Motor neuron (in vitro differentiated cells): ENCODE measurements at regions not wholly inside any gene's neighbourhood (a gene's known extent, or its start where the extent isn't known, plus 50 kb on each side); places are given as distances from the start of the nearest gene placed in this dataset.

ENCODE experiments used
- ATAC-seq, 8 experiments: fragments of 200-7000 bp; cut with Tn5 transposase; replicated peaks in 6 of 8; 2 replicates each; pipeline ENCODE4 v1.8.0; 2021; ENCODE audit warnings: mild to moderate bottlenecking in 8 of 8, moderate library complexity in 8 of 8
- H3K27ac ChIP-seq, 2 donors: fragments of 250-450 bp; sonication (Bioruptor Pico); 2 replicates each; pipeline ENCODE4 v1.9.0; 2021; ENCODE audit warnings: antibody characterized with exemption in 2 of 2, mild to moderate bottlenecking in 2 of 2, moderate library complexity in 1 of 2
- H3K4me1 ChIP-seq, 2 donors: fragments of 250-450 bp; sonication (Bioruptor Pico); replicated peaks in 1 of 2; 2 replicates each; pipeline ENCODE4 v1.6.1; 2021; ENCODE audit warnings: antibody characterized with exemption in 2 of 2, mild to moderate bottlenecking in 2 of 2, moderate library complexity in 1 of 2
- H3K4me3 ChIP-seq, 5 donors: fragments of 250-450 bp; sonication (Bioruptor Pico); 2 replicates each; pipeline ENCODE4 v1.9.0; 2021; ENCODE audit warnings: antibody characterized with exemption in 5 of 5, mild to moderate bottlenecking in 5 of 5, moderate library complexity in 4 of 5
- WGBS, 10 experiments: fragments of 450-650 bp; shearing (Covaris generic); methylation state at CpG; one replicate each; pipeline ENCODE4 v1.0.0; 2022; 5-methylcytosine and 5-hydroxymethylcytosine counted together
- in situ Hi-C, 9 experiments: fragments of 400-800 bp; cut with MboI; loops; one replicate each; pipeline ENCODE4 v1.15.0; 2021; ENCODE audit warnings: low sequenced_read_pairs in 9 of 9, low pct_unique_long_range_greater_than_20kb in 2 of 9; ENCODE audit not compliant: unreplicated experiment in 9 of 9

- H3K4me3 ChIP-seq, result no peak overlapping the region
- WGBS, 10 experiments, result 50 to 88% (median 73%) methylated on average over 1 to 3 of the region's 3 CpGs; no CpG with 5 or more reads in 4 of the 10 experiments
- H3K4me1 ChIP-seq, result no peaks in the 10 kb centered on the region
- ATAC-seq, result no peak
- in situ Hi-C loops, result loop anchor here in 6 of 9 experiments (10.0 to 25.0 kb wide), 7 partner anchors 104 to 454 kb away; partner anchors contain the start of gene KSR1 (in 1 of the 6)
- no peak overlapping the region for H3K27ac ChIP-seq
Measured at GRCh38 chr17:27233059-27233458, 60.9 kb upstream of the WSB1 start.

DNA sequence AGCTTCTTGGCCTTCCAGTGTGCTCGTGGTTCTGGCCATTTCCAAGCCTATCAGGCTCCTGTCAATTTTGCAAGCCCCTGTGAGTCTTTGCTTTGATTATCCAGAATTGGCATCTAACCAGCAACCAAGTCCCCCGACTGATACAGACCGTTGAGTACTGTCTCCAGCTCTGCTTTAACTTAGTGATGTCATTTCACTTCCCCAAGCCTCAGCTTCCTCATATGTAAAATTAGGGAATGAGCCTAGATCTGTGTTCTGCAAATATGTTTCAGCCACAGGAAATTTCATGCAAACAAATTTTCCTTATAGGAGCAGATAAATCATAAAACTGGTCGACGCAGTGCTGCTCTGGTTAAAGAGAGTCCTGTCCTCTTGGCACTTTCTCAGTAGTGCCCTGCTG, 60.1 kb upstream of the WSB1 start:
- H3K27ac ChIP-seq, result no peak overlapping the region
- 33 to 100% (median 71%) methylated on average over 1 to 5 of the region's 5 CpGs; no CpG with 5 or more reads in 1 of the 10 experiments for WGBS, 10 experiments
- no peak overlapping the region for H3K4me3 ChIP-seq
- ATAC-seq, result no peak
- in situ Hi-C loops, result loop anchor here in 6 of 9 experiments (10.0 to 25.0 kb wide), 7 partner anchors 104 to 454 kb away; partner anchors contain the start of gene KSR1 (in 1 of the 6)
- no peaks in the 10 kb centered on the region for H3K4me1 ChIP-seq

DNA sequence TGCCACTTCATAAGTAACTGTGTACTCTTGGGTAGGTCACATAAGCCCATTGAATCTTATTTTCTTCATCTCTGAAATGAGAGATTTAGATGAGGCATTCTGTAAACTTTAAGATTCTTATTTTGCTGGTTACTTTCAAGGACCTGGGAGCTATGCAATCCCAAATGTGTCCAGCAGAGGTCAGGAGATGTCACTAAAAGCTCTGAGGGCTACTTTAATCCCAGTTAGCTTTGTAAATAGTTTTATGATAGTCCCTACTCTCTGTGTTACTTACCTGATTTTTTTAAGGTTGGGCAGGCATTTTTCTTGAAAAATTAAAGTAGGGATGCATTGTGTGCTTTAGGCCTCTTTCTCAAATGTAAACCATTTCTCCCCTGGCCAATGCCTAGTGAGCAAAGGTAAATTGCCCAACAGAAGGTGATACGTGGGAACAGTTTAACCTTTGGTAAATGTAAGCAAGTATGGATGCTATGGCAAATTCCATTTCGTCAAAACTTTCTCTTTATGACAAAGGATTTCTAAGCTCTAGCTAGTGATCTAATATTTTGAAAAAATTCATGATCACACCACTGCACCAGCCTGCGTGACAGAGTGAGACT, 57.1 kb upstream of the WSB1 start:
- no peak overlapping the region for H3K4me3 ChIP-seq
- peak; percentile 57 to 80 (median 67) for ATAC-seq
- peaks cover 0 to 5% of the 10 kb centered on the region in 2 donors for H3K4me1 ChIP-seq
- H3K27ac ChIP-seq, result no peak overlapping the region
- WGBS, 10 experiments, result 33 to 100% (median 62%) methylated on average over 2 to 3 of the region's 3 CpGs; no CpG with 5 or more reads in 2 of the 10 experiments
- in situ Hi-C loops, result loop anchor here in 6 of 9 experiments (5.0 to 25.0 kb wide), 8 partner anchors 95 to 450 kb away; partner anchors contain the start of gene KSR1 (in 1 of the 6)

DNA sequence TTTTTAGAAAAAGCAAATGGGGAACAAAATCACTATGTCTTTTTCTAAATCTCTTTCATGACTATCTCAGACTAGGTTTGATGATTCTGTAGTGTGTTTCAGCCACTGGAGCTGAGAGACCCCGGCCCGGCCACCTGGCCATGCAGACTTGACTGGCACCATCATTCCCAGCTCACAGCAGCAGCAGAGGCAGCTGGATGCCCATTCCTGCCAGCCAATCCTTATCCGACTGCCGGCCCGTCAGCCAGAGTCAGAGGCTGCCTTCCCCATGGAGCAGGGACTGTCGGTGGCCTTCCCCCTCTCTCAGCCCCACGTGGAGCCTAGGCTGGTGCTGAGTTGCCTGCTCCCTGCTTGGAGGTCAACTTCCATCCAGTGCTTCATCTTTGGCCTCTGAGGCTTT, 56.0 kb upstream of the WSB1 start:
- Histone ChIP-seq H3K27ac (no peak overlapping the region), H3K4me1 (peaks cover 0 to 5% of the 10 kb centered on the region in 2 donors), H3K4me3 (no peak overlapping the region)
- 71 to 100% (median 90%) methylated on average over 1 to 3 of the region's 7 CpGs; no CpG with 5 or more reads in 3 of the 10 experiments for WGBS, 10 experiments
- no peak for ATAC-seq
- in situ Hi-C loops, result loop anchor here in 6 of 9 experiments (5.0 to 25.0 kb wide), 8 partner anchors 94 to 449 kb away; partner anchors contain the start of gene KSR1 (in 1 of the 6)

DNA sequence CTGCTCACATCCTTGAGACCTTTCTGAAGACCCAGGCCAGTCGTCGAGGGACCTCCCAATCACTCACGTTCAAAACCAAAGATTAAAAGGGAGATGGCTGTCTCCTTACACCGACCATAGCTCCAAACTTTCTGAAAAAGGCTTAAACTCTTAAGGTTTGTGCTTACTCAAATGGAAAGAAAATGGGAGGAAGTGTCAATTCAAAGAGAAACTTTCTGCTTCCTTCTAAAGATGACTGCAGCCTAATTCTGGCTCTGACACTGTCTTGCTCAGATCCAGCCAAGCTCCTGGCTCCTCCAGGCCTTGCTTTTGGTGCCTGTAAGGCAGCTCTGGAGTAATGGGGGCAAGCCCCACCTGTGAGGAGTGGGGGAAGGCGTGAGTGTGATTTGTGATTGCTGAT, 54.9 kb upstream of the WSB1 start:
- in situ Hi-C loops, result loop anchor here in 6 of 9 experiments (5.0 to 25.0 kb wide), 8 partner anchors 93 to 448 kb away; partner anchors contain the start of gene KSR1 (in 1 of the 6)
- H3K4me1 ChIP-seq, result peaks cover 0 to 5% of the 10 kb centered on the region in 2 donors
- no peak overlapping the region for H3K27ac ChIP-seq
- ATAC-seq, result no peak
- WGBS, 10 experiments, result 66 to 92% (median 76%) methylated on average over 4 to 5 of the region's 5 CpGs; no CpG with 5 or more reads in 4 of the 10 experiments
- H3K4me3 ChIP-seq, result no peak overlapping the region

DNA sequence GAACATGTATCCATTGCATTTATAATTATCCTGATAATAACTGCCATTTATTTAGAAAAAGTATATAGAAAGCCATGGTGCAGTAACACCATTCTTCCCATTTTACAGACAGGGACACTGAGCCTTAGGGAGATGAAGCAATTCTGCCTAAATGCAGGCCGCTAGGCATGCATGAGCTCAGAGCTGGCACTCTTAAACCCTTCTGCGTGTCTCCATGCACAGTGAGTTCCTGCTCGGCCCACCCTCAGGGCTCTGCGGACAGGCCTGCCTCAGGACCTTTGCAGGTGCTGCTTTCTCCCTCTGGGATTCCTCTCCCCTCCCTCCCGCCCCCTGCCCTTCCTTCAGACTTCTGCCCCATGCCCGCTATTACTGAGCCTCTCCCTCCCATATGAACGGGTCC, 54.3 kb upstream of the WSB1 start:
- in situ Hi-C loops, result loop anchor here in 6 of 9 experiments (5.0 to 25.0 kb wide), 8 partner anchors 93 to 448 kb away; partner anchors contain the start of gene KSR1 (in 1 of the 6)
- Histone ChIP-seq H3K27ac (no peak overlapping the region), H3K4me1 (peaks cover 0 to 5% of the 10 kb centered on the region in 2 donors), H3K4me3 (no peak overlapping the region)
- ATAC-seq, result no peak
- 20 to 100% (median 90%) methylated on average over 1 to 2 of the region's 7 CpGs; no CpG with 5 or more reads in 5 of the 10 experiments for WGBS, 10 experiments

DNA sequence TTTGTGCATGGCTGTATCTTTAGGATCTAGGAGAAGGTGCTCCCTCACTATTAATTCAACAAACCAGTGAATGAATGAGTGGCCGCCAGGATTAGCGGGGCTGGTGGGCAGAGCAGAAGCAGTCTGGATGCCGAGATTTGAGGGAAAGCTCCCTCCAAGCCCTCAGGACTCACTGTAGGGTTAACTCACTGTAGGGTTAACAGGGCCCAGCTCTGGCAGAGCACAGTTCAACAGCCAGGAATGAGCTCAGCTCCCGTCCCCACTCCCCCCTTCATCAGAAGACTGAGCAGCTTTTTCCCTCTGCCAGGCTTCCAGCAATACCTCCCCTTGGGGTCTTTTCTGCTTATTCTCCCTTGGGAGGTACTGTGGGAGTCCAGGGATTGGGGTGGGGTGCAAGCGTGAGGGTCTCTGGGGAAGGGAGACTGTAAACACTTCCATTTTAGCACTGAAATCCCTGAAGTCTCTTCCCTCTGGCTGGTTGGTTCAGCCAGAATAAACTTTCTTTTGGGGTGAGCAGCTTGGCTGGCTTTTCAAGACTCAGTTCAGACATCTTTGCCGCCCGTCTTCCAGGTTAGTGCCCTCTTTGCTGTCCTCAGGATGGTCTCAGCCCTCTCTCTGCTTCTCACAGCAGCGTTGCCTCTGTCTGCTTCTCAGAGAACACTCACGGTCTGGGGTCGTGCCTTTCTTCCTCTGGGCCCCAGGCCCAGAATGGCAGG, 53.7 kb upstream of the WSB1 start:
- H3K4me1 ChIP-seq, result peaks cover 5 to 6% of the 10 kb centered on the region in 2 donors
- peak in 5 of 8 experiments; percentile 34 to 62 (median 40) for ATAC-seq
- WGBS, 10 experiments, result 20 to 100% (median 82%) methylated on average over 1 to 9 of the region's 10 CpGs; no CpG with 5 or more reads in 2 of the 10 experiments
- in situ Hi-C loops, result loop anchor here in 7 of 9 experiments (10.0 to 25.0 kb wide), 7 partner anchors 95 to 447 kb away; partner anchors contain the start of gene KSR1 (in 1 of the 7)
- H3K27ac ChIP-seq, result no peak overlapping the region
- no peak overlapping the region for H3K4me3 ChIP-seq

GRCh38 chr17:27240802-27241155, 53.1 kb upstream of the WSB1 start:
- no peak overlapping the region for H3K4me3 ChIP-seq
- H3K27ac ChIP-seq, result no peak overlapping the region
- in situ Hi-C loops, result loop anchor here in 7 of 9 experiments (10.0 to 25.0 kb wide), 7 partner anchors 94 to 447 kb away; partner anchors contain the start of gene KSR1 (in 1 of the 7)
- WGBS, 10 experiments, result 67 to 100% methylated on average over 2 of the region's 5 CpGs; no CpG with 5 or more reads in 8 of the 10 experiments
- H3K4me1 ChIP-seq, result peaks cover 7 to 10% of the 10 kb centered on the region in 2 donors
- ATAC-seq, result no peak

DNA sequence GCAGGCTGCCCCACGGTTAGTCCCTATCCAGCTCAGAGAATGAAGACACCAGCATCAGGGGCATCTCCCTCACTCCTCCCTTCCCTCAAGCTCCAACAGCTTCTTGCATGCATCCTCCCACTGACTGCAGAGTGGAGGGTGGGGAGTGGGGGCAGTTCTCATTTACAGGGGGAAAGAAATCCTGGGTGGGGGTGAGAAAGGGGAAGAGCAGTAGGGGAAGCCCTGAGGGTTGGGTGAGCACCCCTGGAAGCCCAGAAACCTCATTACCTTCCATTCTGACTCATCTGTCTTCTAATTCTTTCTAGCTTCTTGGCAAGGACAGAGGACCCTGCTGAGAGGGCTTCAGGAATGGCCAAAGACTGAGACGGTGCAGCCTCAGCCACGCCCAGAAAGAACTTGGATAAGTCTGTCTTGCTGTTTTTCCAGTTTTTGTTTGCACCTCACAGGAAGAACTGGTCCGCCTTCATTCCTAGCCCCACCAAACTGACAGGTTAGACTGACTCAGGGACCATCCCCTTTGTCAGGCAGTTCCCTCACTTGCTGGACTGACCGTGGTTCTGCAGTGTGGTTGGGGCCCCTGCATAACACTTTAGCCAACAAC, 52.5 kb upstream of the WSB1 start:
- Histone ChIP-seq H3K4me3 (no peak overlapping the region), H3K27ac (no peak overlapping the region), H3K4me1 (peaks cover 7 to 10% of the 10 kb centered on the region in 2 donors)
- in situ Hi-C loops, result loop anchor here in 7 of 9 experiments (10.0 to 25.0 kb wide), 7 partner anchors 93 to 446 kb away; partner anchors contain the start of gene KSR1 (in 1 of the 7)
- peak in 2 of 8 experiments; percentile 4 to 6 for ATAC-seq
- 10 to 90% (median 75%) methylated on average over 1 to 2 of the region's 5 CpGs; no CpG with 5 or more reads in 3 of the 10 experiments for WGBS, 10 experiments

DNA sequence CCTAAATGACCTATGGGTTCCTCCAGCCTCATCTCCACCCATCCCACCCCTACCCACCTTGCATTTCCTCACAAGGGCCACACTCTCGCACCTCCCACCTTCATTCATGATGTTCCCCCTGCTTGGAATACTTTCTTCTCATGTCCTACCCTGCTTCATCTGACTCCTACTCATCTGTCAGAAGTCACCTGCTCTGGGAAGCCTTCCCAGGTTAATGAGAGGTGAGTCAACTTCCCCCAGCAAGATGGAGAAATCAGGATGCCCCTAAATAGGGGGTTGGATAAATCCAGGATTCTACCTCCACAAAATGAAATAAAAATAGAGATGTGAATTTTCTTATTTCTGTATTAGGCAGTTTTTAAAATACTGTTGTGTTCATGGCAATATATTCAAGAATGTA, 51.0 kb upstream of the WSB1 start:
- 80% methylated on average over 1 of the region's 1 CpG; no CpG with 5 or more reads in 9 of the 10 experiments for WGBS, 10 experiments
- no peak for ATAC-seq
- Histone ChIP-seq H3K27ac (no peak overlapping the region), H3K4me1 (peaks cover 7 to 10% of the 10 kb centered on the region in 2 donors), H3K4me3 (no peak overlapping the region)
- in situ Hi-C loops, result loop anchor here in 7 of 9 experiments (10.0 to 25.0 kb wide), 7 partner anchors 92 to 444 kb away; partner anchors contain the start of gene KSR1 (in 1 of the 7)

GRCh38 chr17:27244011-27244410, 49.9 kb upstream of the WSB1 start:
- 88 to 100% (median 100%) methylated on average over 1 to 7 of the region's 7 CpGs; no CpG with 5 or more reads in 3 of the 10 experiments for WGBS, 10 experiments
- Histone ChIP-seq H3K4me1 (peaks cover 7 to 10% of the 10 kb centered on the region in 2 donors), H3K4me3 (no peak overlapping the region), H3K27ac (no peak overlapping the region)
- ATAC-seq, result no peak
- in situ Hi-C loops, result loop anchor here in 7 of 9 experiments (10.0 to 25.0 kb wide), 7 partner anchors 91 to 443 kb away; partner anchors contain the start of gene KSR1 (in 1 of the 7)
